ENCODE measurements at regions not wholly inside any gene's neighbourhood (a gene's known extent, or its start where the extent isn't known, plus 50 kb on each side); places are given as distances from the start of the nearest gene placed in this dataset.
"Not testable (repeated sequence)": the region's sequence is repeated elsewhere in the genome, so short reads cannot be mapped to it uniquely, and the experiment has no call there.

DNA sequence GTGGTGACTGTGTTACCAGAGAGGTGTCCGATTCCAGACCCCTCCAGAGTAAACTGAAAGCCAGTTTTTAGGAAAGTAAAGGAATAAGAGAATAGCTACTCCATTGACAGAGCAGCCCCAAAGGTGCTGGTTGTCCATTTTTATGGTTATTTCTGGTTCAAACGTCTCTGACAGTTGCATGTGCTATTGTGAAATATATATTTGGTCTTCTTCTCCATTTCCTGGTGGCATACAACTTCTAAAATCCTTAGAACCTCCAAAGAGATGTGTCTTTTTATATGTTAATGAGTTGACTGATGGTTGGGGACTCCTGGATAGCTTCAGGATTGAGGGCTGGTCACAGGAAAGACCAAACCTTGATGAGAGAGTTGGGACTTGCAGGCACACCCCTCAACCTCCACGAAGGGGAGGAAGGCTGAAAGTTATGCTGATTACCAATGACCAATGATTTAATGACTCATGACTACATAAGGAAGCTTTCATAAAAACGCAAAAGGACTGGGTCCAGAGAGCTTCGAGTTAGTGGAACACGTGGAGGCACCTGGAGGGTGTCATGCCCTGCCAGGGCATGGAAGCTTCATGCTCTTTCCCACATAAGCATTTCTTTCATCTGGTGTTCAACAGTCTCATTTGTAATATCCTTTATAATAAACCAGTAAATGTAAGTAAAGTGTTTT, 100.7 kb downstream of the SLC16A1 start:
- Histone ChIP-seq H3K27me3 (replicated peaks; ENCODE audit: control insufficient read depth, insufficient read depth, low read length) (no peaks in the 10 kb centered on the region), H3K9ac (ENCODE audit: low read length) (peak overlapping the region; percentile 62), H3K4me3 (ENCODE audit: low read length) (peak overlapping the region; percentile 72), H3K4me1 (ENCODE audit: control insufficient read depth, insufficient read depth, low read length) (no peaks in the 10 kb centered on the region), H3K36me3 (ENCODE audit: control insufficient read depth, insufficient read depth, low read length, severe bottlenecking) (no peaks in the 10 kb centered on the region), H3K9me3 (ENCODE audit: control insufficient read depth, low read length) (no peaks in the 10 kb centered on the region)
- no peak for DNase-seq (ENCODE audit: low read depth)

GRCh38 chr1:112854368-112854984, 101.5 kb downstream of the SLC16A1 start:
- not testable (repeated sequence) for H3K4me1 ChIP-seq (ENCODE audit: control insufficient read depth, insufficient read depth, low read length); H3K27me3 ChIP-seq (replicated peaks; ENCODE audit: control insufficient read depth, insufficient read depth, low read length); H3K9me3 ChIP-seq (ENCODE audit: control insufficient read depth, low read length); DNase-seq (ENCODE audit: low read depth); H3K36me3 ChIP-seq (ENCODE audit: control insufficient read depth, insufficient read depth, low read length, severe bottlenecking)
- H3K4me3 ChIP-seq (ENCODE audit: low read length) = peak overlapping the region; percentile 72
- H3K9ac ChIP-seq (ENCODE audit: low read length) = peak overlapping the region; percentile 62

DNA sequence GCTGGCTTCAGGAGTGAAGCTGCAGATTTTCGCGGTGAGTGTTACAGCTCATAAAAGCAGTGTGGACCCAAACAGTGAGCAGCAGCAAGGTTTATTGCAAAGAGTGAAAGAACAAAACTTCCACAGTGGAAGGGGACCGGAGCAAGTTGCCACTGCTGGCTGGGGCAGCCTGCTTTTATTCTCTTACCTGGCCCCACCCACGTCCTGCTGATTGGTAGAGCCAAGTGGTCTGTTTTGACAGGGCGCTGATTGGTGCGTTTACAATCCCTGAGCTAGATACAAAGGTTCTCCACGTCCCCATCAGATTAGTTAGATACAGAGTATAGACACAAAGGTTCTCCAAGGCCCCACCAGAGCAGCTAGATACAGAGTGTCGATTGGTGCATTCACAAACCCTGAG, 102.1 kb downstream of the SLC16A1 start:
- not testable (repeated sequence) for H3K9me3 ChIP-seq (ENCODE audit: control insufficient read depth, low read length); H3K4me1 ChIP-seq (ENCODE audit: control insufficient read depth, insufficient read depth, low read length); DNase-seq (ENCODE audit: low read depth); H3K4me3 ChIP-seq (ENCODE audit: low read length); H3K9ac ChIP-seq (ENCODE audit: low read length); H3K27me3 ChIP-seq (replicated peaks; ENCODE audit: control insufficient read depth, insufficient read depth, low read length); H3K36me3 ChIP-seq (ENCODE audit: control insufficient read depth, insufficient read depth, low read length, severe bottlenecking)

DNA sequence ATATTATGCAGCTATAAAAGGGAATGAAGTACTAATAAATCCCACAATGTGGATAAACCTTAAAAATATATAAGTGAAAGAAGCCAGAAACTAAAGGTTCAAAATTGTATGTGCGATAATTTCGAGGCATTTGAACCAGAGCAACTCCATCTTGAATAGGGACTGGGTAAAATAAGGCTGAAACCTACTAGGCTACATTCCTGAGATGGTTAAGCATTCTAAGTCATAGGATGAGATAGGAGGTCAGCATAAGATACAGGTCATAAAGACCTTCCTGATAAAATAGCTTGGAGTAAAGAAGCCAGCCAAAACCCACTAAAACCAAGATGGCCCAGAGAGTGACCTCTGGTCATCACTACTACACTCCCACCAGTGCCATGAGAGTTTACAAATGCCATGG, 103.1 kb downstream of the SLC16A1 start:
- H3K9me3 ChIP-seq (ENCODE audit: control insufficient read depth, low read length) = no peaks in the 10 kb centered on the region
- peaks cover 6% of the 10 kb centered on the region for H3K4me1 ChIP-seq (ENCODE audit: control insufficient read depth, insufficient read depth, low read length)
- H3K4me3 ChIP-seq (ENCODE audit: low read length) = no peak overlapping the region
- H3K36me3 ChIP-seq (ENCODE audit: control insufficient read depth, insufficient read depth, low read length, severe bottlenecking) = no peaks in the 10 kb centered on the region
- no peak overlapping the region for H3K9ac ChIP-seq (ENCODE audit: low read length)
- DNase-seq (ENCODE audit: low read depth) = no peak
- no peaks in the 10 kb centered on the region for H3K27me3 ChIP-seq (replicated peaks; ENCODE audit: control insufficient read depth, insufficient read depth, low read length)

DNA sequence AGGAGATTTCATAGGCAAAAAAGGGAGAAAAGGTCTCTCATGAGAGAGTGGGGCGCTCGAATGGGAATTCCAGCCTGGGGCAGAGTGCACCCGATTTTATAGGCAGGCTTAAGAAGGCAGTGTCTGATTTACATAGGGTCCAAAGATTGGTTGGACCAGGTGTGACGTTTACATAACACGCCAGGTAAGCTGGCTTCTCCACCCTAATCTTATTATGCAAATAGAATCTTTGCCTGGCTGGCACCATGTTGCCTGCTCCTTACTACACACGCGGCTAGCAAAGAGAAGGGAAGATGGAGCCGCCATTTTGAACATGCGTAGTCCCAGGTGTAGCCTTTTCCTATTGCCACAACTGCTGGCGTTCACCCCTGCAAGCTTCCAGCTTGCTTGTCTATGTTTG, 103.7 kb downstream of the SLC16A1 start:
- no peak overlapping the region for H3K4me3 ChIP-seq (ENCODE audit: low read length)
- no peak for DNase-seq (ENCODE audit: low read depth)
- peaks cover 6% of the 10 kb centered on the region for H3K4me1 ChIP-seq (ENCODE audit: control insufficient read depth, insufficient read depth, low read length)
- H3K9ac ChIP-seq (ENCODE audit: low read length) = no peak overlapping the region
- no peaks in the 10 kb centered on the region for H3K36me3 ChIP-seq (ENCODE audit: control insufficient read depth, insufficient read depth, low read length, severe bottlenecking)
- no peaks in the 10 kb centered on the region for H3K9me3 ChIP-seq (ENCODE audit: control insufficient read depth, low read length)
- H3K27me3 ChIP-seq (replicated peaks; ENCODE audit: control insufficient read depth, insufficient read depth, low read length) = no peaks in the 10 kb centered on the region

DNA sequence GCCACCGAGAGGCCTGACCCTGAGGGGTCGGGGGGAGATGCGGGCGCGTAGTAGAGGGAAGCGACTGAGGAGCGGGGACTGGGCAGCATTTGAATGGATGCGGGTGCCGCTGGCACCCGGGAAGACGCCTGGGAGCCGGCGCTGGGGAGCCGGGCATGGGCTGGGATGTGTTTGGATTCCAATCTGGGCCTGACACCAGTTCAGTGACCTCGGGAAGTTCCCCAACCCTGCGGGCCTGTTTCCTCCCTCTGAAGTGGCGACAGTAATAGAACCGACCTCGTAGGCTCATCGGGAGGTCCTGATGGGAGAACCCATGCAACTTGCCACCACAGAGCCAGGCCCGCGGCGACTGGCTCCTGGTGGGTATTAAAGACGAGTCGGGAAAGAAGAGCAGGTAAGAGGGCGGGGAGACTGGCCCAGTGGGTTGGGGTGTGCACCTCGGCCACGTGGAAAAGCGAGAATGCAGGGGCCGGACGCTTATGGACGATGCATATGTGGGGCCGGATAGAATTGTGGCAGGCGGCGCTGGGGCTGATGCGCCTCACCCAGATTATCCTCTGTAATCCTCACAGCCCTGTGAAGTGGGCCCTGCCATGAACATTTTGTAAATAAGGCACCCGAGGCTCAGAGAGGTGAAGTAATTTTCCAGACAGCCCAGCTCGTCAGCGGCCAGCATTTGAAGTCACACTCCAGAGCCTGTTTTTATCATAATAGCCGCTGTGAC, 105.8 kb downstream of the SLC16A1 start:
- DNase-seq (ENCODE audit: low read depth) = no peak
- no peaks in the 10 kb centered on the region for H3K36me3 ChIP-seq (ENCODE audit: control insufficient read depth, insufficient read depth, low read length, severe bottlenecking)
- H3K4me3 ChIP-seq (ENCODE audit: low read length) = peak overlapping the region; percentile 79
- peak overlapping the region; percentile 60 for H3K9ac ChIP-seq (ENCODE audit: low read length)
- H3K4me1 ChIP-seq (ENCODE audit: control insufficient read depth, insufficient read depth, low read length) = peaks cover 6% of the 10 kb centered on the region
- H3K9me3 ChIP-seq (ENCODE audit: control insufficient read depth, low read length) = no peaks in the 10 kb centered on the region
- H3K27me3 ChIP-seq (replicated peaks; ENCODE audit: control insufficient read depth, insufficient read depth, low read length) = no peaks in the 10 kb centered on the region

GRCh38 chr1:112849425-112850033, 106.5 kb downstream of the SLC16A1 start:
- H3K9ac ChIP-seq (ENCODE audit: low read length) = peak overlapping the region; percentile 60
- no peaks in the 10 kb centered on the region for H3K27me3 ChIP-seq (replicated peaks; ENCODE audit: control insufficient read depth, insufficient read depth, low read length)
- no peaks in the 10 kb centered on the region for H3K9me3 ChIP-seq (ENCODE audit: control insufficient read depth, low read length)
- peak overlapping the region; percentile 79 for H3K4me3 ChIP-seq (ENCODE audit: low read length)
- DNase-seq (ENCODE audit: low read depth) = peak; percentile 67
- H3K36me3 ChIP-seq (ENCODE audit: control insufficient read depth, insufficient read depth, low read length, severe bottlenecking) = no peaks in the 10 kb centered on the region
- peaks cover 6% of the 10 kb centered on the region for H3K4me1 ChIP-seq (ENCODE audit: control insufficient read depth, insufficient read depth, low read length)

GRCh38 chr1:112841825-112842224, 114.2 kb downstream of the SLC16A1 start:
- no peaks in the 10 kb centered on the region for H3K9me3 ChIP-seq (ENCODE audit: control insufficient read depth, low read length)

GRCh38 chr1:112840631-112841624, 115.1 kb downstream of the SLC16A1 start:
- Histone ChIP-seq H3K36me3 (ENCODE audit: control insufficient read depth, insufficient read depth, low read length, severe bottlenecking) (no peaks in the 10 kb centered on the region), H3K4me3 (ENCODE audit: low read length) (no peak overlapping the region), H3K9ac (ENCODE audit: low read length) (no peak overlapping the region), H3K9me3 (ENCODE audit: control insufficient read depth, low read length) (no peaks in the 10 kb centered on the region), H3K4me1 (ENCODE audit: control insufficient read depth, insufficient read depth, low read length) (no peaks in the 10 kb centered on the region), H3K27me3 (replicated peaks; ENCODE audit: control insufficient read depth, insufficient read depth, low read length) (peaks cover 3% of the 10 kb centered on the region)
- DNase-seq (ENCODE audit: low read depth) = no peak

More at GRCh38 chr1:112841825-112842224, 114.2 kb downstream of the SLC16A1 start:
- no peak for DNase-seq (ENCODE audit: low read depth)
- Histone ChIP-seq H3K9ac (ENCODE audit: low read length) (no peak overlapping the region), H3K27me3 (replicated peaks; ENCODE audit: control insufficient read depth, insufficient read depth, low read length) (peaks cover 3% of the 10 kb centered on the region), H3K4me3 (ENCODE audit: low read length) (no peak overlapping the region), H3K4me1 (ENCODE audit: control insufficient read depth, insufficient read depth, low read length) (no peaks in the 10 kb centered on the region), H3K36me3 (ENCODE audit: control insufficient read depth, insufficient read depth, low read length, severe bottlenecking) (no peaks in the 10 kb centered on the region)

DNA sequence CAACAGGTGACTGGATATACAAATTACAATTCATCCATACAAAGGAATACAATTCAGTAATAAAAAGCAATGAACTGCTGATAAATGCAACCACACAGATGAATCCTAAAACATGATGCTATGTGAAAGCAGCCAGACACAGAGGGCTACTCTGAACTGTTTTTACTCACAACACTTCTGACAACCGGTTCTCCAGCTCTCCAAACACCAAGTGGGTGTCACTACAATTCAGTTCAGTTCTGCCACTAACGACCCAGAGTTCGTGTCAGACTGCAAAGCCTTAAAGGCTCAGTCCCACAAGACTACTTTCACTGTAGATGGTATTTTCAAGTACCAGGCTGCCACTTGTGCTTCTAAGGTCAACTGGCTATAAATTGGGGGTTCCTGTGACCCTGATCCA, 119.4 kb downstream of the SLC16A1 start:
- Histone ChIP-seq H3K9me3 (ENCODE audit: control insufficient read depth, low read length) (no peaks in the 10 kb centered on the region), H3K4me1 (ENCODE audit: control insufficient read depth, insufficient read depth, low read length) (no peaks in the 10 kb centered on the region), H3K36me3 (ENCODE audit: control insufficient read depth, insufficient read depth, low read length, severe bottlenecking) (no peaks in the 10 kb centered on the region), H3K4me3 (ENCODE audit: low read length) (no peak overlapping the region), H3K9ac (ENCODE audit: low read length) (no peak overlapping the region), H3K27me3 (replicated peaks; ENCODE audit: control insufficient read depth, insufficient read depth, low read length) (no peaks in the 10 kb centered on the region)
- DNase-seq (ENCODE audit: low read depth) = no peak

Measured in adipocyte (in vitro differentiated cells).